GM18505 (cell line): ENCODE measurements at regions not wholly inside any gene's neighbourhood (a gene's known extent, or its start where the extent isn't known, plus 50 kb on each side); places are given as distances from the start of the nearest gene placed in this dataset.
"Not testable (repeated sequence)": the region's sequence is repeated elsewhere in the genome, so short reads cannot be mapped to it uniquely, and the experiment has no call there.

ENCODE experiments used
- ATAC-seq: cut with Tn5 transposase; IDR thresholded peaks from one replicate; pipeline ENCODE4 v1.9.1; 2021; ENCODE audit not compliant: unreplicated experiment
- POLR2A ChIP-seq: IDR thresholded peaks from 4 replicates; pipeline ENCODE4 v1.6.1; 2011; ENCODE audit warnings: borderline replicate concordance; ENCODE audit not compliant: insufficient read depth, insufficient read length; ENCODE audit errors: extremely low read depth

DNA sequence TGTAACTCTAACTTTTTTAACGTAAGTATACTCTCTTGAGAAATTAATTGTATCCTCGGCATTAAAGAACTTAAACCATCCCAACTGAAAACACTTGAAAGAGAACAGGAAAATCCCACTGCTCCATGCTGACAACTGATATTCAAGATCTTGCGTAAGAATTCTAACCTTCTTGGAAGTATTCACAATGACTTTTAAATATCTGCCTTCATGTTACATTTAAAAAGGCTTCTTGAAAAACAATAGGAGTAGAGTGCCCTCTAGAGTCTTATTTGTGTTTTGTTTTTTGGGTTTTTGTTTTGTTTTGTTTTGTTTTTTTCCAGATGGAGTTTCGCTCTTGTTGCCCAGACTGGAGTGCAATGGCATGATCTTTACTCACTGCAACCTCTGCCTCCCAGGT is 65.4 kb upstream of the DNAJC10 start:
- ATAC-seq = no peak
- no peak for TF ChIP-seq POLR2A

DNA sequence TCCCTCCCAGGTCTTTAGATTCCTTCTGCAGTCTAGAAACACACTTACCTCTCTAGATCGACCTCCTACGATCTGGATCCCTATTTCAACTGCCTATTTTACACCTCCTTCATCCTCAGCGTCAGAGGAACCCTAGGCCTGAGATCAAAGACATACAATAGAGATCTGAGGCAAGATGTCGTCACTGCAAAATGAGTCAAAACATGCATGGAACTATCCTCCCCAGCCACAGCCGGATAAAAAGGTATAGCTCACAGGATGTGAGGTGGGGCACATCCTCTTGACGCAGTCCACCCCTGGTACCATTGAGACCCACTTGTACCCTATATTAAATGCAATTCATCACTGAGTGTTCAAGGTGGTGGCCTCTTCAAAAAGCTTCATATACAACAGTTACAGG is 63.7 kb upstream of the DNAJC10 start:
- ATAC-seq = no peak
- no peak for TF ChIP-seq POLR2A

DNA sequence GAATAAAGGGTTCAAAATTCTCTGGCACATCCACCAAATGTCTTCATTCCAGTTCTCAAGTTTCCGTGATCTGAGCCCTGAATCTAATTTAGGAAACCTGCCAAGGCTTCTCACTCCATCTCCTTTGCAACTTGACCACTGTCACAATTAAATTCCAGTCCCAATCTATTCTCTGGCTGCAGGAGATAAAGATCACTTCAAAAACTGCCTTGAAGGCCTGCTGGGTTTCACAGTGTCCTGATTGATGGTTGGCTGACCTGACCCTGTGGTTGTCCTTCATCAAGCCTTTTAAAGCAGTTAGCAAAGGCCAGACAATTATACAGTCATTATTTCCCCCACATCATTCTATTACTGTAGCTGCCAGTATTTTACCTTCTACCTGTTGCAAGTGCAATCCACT is 60.3 kb upstream of the DNAJC10 start:
- TF ChIP-seq POLR2A = no peak
- no peak for ATAC-seq

DNA sequence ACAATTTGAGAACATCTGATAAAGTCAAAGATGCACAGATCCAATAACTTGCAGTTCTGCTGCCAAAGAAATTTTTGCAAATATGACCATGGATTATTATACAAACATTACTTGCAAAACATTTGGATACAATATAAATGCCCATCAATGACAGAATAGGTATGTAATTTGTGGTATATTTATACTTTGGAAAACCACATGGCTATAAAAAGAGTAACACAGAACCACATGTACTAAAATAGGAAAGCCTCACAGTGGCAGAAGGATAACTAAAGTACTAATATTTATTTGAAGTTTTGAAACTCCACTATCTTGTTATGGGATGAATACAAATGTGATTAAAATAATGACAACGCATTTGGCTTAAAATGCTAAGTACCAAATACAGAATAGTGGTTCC is 51.8 kb upstream of the DNAJC10 start:
- no peak for TF ChIP-seq POLR2A
- ATAC-seq = no peak

DNA sequence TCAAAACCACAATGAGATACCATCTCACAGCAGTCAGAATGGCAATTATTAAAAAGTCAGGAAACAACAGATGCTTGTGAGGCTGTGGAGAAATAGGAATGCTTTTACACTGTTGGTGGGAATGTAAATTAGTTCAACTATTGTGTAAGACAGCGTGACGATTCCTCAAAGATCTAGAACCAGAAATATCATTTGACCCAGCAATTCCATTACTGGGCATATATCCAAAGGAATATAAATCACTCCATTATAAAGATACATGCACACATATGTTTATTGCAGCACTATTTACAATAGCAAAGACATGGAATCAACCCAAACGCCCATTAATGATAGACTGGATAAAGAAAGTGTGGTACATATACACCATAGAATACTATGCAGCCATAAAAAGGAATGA is 50.6 kb upstream of the DNAJC10 start:
- ATAC-seq = not testable (repeated sequence)
